Embryonic facial prominence (tissue), 1 donor: ENCODE measurements at regions not wholly inside any gene's neighbourhood (a gene's known extent, or its start where the extent isn't known, plus 50 kb on each side); places are given as distances from the start of the nearest gene placed in this dataset.
"Not testable (repeated sequence)": the region's sequence is repeated elsewhere in the genome, so short reads cannot be mapped to it uniquely, and the experiment has no call there.

Experiments used
- DNase-seq: peaks from one replicate; pipeline ENCODE4 v3.0.0-alpha.2; 2016; ENCODE audit errors: extremely low spot score

- no peak for DNase-seq
Observed at GRCh38 chr9:30484690-30485089, 1899.8 kb upstream of the ACO1 start.

- DNase-seq = no peak
Observed at GRCh38 chr9:30504502-30504905, 1879.9 kb upstream of the ACO1 start.

GRCh38 chr9:30505311-30505710 is 1879.1 kb upstream of the ACO1 start:
- DNase-seq = no peak

GRCh38 chr9:30506749-30507148 is 1877.7 kb upstream of the ACO1 start:
- no peak for DNase-seq

- DNase-seq = no peak
Observed at GRCh38 chr9:30507166-30507565, 1877.3 kb upstream of the ACO1 start.

- DNase-seq = no peak
Observed at GRCh38 chr9:30511666-30512065, 1872.8 kb upstream of the ACO1 start.

GRCh38 chr9:30519166-30519565 is 1865.3 kb upstream of the ACO1 start:
- DNase-seq = no peak

- no peak for DNase-seq
Observed at GRCh38 chr9:30519756-30520155, 1864.7 kb upstream of the ACO1 start.

- no peak for DNase-seq
Observed at GRCh38 chr9:30522061-30522460, 1862.4 kb upstream of the ACO1 start.

- no peak for DNase-seq
Observed at GRCh38 chr9:30522486-30522885, 1862.0 kb upstream of the ACO1 start.

GRCh38 chr9:30524311-30524710 is 1860.1 kb upstream of the ACO1 start:
- DNase-seq = no peak

- DNase-seq = no peak
Observed at GRCh38 chr9:30534455-30534854, 1850.0 kb upstream of the ACO1 start.

- DNase-seq = no peak
Observed at GRCh38 chr9:30534896-30535295, 1849.5 kb upstream of the ACO1 start.

- DNase-seq = no peak
Observed at GRCh38 chr9:30536494-30536893, 1847.9 kb upstream of the ACO1 start.

- not testable (repeated sequence) for DNase-seq
Observed at GRCh38 chr9:30539696-30540095, 1844.7 kb upstream of the ACO1 start.

GRCh38 chr9:30574355-30575151 is 1809.9 kb upstream of the ACO1 start:
- DNase-seq = no peak

GRCh38 chr9:30575218-30575617 is 1809.2 kb upstream of the ACO1 start:
- no peak for DNase-seq

- DNase-seq = no peak
Observed at GRCh38 chr9:30575691-30576090, 1808.8 kb upstream of the ACO1 start.

- no peak for DNase-seq
Observed at GRCh38 chr9:30579810-30580209, 1804.6 kb upstream of the ACO1 start.

GRCh38 chr9:30582240-30582639 is 1802.2 kb upstream of the ACO1 start:
- no peak for DNase-seq

GRCh38 chr9:30584559-30584958 is 1799.9 kb upstream of the ACO1 start:
- DNase-seq = no peak

GRCh38 chr9:30591461-30591860 is 1793.0 kb upstream of the ACO1 start:
- no peak for DNase-seq

GRCh38 chr9:30597608-30598007 is 1786.8 kb upstream of the ACO1 start:
- DNase-seq = no peak

GRCh38 chr9:30605936-30606335 is 1778.5 kb upstream of the ACO1 start:
- no peak for DNase-seq
